ENCODE measurements at regions not wholly inside any gene's neighbourhood (a gene's known extent, or its start where the extent isn't known, plus 50 kb on each side); places are given as distances from the start of the nearest gene placed in this dataset.

DNA sequence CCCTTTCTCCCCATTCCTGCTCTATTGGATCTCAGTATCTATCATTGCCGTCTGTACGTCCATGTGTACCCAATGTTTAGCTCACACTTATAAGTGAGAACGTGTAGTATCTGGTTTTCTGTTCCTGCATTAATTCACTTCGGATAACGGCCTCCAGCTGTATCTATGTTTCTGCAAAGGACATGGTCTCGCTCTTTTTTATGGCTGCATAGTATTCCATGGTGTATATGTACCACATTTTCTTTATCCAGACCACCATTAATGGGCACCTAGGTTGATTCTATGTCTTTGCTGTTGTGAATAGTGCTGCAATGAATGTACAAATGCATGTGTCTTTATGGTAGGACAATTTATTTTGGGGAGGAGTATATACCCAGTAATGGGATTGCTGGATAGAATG lies 94.4 kb upstream of the MPP7 start:
- TF ChIP-seq ZFP37 (tag by site-specific recombination; IDR thresholded peaks at IDR 0.05) (no peak), ZNF768 (tag by site-specific recombination; IDR thresholded peaks at IDR 0.05) (no peak), ZNF350 (tag by site-specific recombination; IDR thresholded peaks at IDR 0.05) (no peak), BCL11B (tag by site-specific recombination; IDR thresholded peaks at IDR 0.05; ENCODE audit: low read depth) (no peak), ZNF23 (tag by site-specific recombination; IDR thresholded peaks at IDR 0.05; ENCODE audit: borderline replicate concordance) (no peak), GLI4 (tag by site-specific recombination; IDR thresholded peaks at IDR 0.05) (no peak), SP2 (tag by site-specific recombination; IDR thresholded peaks at IDR 0.05) (no peak), ZNF544 (tag by site-specific recombination; IDR thresholded peaks at IDR 0.05) (no peak), YY1 (tag by site-specific recombination; IDR thresholded peaks at IDR 0.05) (no peak), ZNF660 (tag by site-specific recombination; IDR thresholded peaks at IDR 0.05) (no peak), BCL11A (tag by site-specific recombination; IDR thresholded peaks at IDR 0.05; ENCODE audit: low read depth) (no peak)
- TF ChIP-seq, protein P1, sequence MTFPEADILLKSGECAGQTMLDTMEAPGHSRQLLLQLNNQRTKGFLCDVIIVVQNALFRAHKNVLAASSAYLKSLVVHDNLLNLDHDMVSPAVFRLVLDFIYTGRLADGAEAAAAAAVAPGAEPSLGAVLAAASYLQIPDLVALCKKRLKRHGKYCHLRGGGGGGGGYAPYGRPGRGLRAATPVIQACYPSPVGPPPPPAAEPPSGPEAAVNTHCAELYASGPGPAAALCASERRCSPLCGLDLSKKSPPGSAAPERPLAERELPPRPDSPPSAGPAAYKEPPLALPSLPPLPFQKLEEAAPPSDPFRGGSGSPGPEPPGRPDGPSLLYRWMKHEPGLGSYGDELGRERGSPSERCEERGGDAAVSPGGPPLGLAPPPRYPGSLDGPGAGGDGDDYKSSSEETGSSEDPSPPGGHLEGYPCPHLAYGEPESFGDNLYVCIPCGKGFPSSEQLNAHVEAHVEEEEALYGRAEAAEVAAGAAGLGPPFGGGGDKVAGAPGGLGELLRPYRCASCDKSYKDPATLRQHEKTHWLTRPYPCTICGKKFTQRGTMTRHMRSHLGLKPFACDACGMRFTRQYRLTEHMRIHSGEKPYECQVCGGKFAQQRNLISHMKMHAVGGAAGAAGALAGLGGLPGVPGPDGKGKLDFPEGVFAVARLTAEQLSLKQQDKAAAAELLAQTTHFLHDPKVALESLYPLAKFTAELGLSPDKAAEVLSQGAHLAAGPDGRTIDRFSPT (tag by site-specific recombination; IDR thresholded peaks at IDR 0.05): no peak
- TF ChIP-seq, protein P2, sequence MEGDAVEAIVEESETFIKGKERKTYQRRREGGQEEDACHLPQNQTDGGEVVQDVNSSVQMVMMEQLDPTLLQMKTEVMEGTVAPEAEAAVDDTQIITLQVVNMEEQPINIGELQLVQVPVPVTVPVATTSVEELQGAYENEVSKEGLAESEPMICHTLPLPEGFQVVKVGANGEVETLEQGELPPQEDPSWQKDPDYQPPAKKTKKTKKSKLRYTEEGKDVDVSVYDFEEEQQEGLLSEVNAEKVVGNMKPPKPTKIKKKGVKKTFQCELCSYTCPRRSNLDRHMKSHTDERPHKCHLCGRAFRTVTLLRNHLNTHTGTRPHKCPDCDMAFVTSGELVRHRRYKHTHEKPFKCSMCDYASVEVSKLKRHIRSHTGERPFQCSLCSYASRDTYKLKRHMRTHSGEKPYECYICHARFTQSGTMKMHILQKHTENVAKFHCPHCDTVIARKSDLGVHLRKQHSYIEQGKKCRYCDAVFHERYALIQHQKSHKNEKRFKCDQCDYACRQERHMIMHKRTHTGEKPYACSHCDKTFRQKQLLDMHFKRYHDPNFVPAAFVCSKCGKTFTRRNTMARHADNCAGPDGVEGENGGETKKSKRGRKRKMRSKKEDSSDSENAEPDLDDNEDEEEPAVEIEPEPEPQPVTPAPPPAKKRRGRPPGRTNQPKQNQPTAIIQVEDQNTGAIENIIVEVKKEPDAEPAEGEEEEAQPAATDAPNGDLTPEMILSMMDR (tag by site-specific recombination; IDR thresholded peaks at IDR 0.05): no peak

Measured in HEK293 (cell line).